ENCODE measurements at regions not wholly inside any gene's neighbourhood (a gene's known extent, or its start where the extent isn't known, plus 50 kb on each side); places are given as distances from the start of the nearest gene placed in this dataset.
"Not testable (repeated sequence)": the region's sequence is repeated elsewhere in the genome, so short reads cannot be mapped to it uniquely, and the experiment has no call there.

GRCh38 chr4:128444544-128445302 is 157.1 kb upstream of the PGRMC2 start:
- DNase-seq: no peak

GRCh38 chr4:128440923-128441322 is 153.3 kb upstream of the PGRMC2 start:
- DNase-seq: no peak

GRCh38 chr4:128437023-128437422 is 149.4 kb upstream of the PGRMC2 start:
- not testable (repeated sequence) for DNase-seq

- DNase-seq: not testable (repeated sequence)
Observed at GRCh38 chr4:128429023-128429613, 141.5 kb upstream of the PGRMC2 start.

GRCh38 chr4:128428397-128428796 is 140.8 kb upstream of the PGRMC2 start:
- DNase-seq: no peak

- DNase-seq: no peak
Observed at GRCh38 chr4:128427832-128428366, 140.3 kb upstream of the PGRMC2 start.

- DNase-seq: no peak
Observed at GRCh38 chr4:128424527-128425497, 137.2 kb upstream of the PGRMC2 start.

GRCh38 chr4:128422296-128422695 is 134.7 kb upstream of the PGRMC2 start:
- DNase-seq: not testable (repeated sequence)

GRCh38 chr4:128416921-128417320 is 129.3 kb upstream of the PGRMC2 start:
- no peak for DNase-seq

- no peak for DNase-seq
Observed at GRCh38 chr4:128410037-128410436, 122.4 kb upstream of the PGRMC2 start.

- DNase-seq: no peak
Observed at GRCh38 chr4:128403586-128403985, 116.0 kb upstream of the PGRMC2 start.

- no peak for DNase-seq
Observed at GRCh38 chr4:128394778-128395177, 107.2 kb upstream of the PGRMC2 start.

GRCh38 chr4:128393101-128393704 is 105.6 kb upstream of the PGRMC2 start:
- no peak for DNase-seq

GRCh38 chr4:128390475-128390996 is 102.9 kb upstream of the PGRMC2 start:
- DNase-seq: no peak

GRCh38 chr4:128388796-128389195 is 101.2 kb upstream of the PGRMC2 start:
- DNase-seq: no peak

GRCh38 chr4:128388352-128388630 is 100.7 kb upstream of the PGRMC2 start:
- no peak for DNase-seq

- DNase-seq: no peak
Observed at GRCh38 chr4:128387600-128388351, 100.2 kb upstream of the PGRMC2 start.

- no peak for DNase-seq
Observed at GRCh38 chr4:128386761-128387599, 99.4 kb upstream of the PGRMC2 start.

- no peak for DNase-seq
Observed at GRCh38 chr4:128385683-128386304, 98.2 kb upstream of the PGRMC2 start.
